Sciatic nerve (tissue), 2 donors: ENCODE measurements at regions not wholly inside any gene's neighbourhood (a gene's known extent, or its start where the extent isn't known, plus 50 kb on each side); places are given as distances from the start of the nearest gene placed in this dataset.
"Not testable (repeated sequence)": the region's sequence is repeated elsewhere in the genome, so short reads cannot be mapped to it uniquely, and the experiment has no call there.

Experiments
- ATAC-seq: fragments of 200-7000 bp; cut with Tn5 transposase; one replicate; pipeline ENCODE4 v1.9.1; 2020; ENCODE audit warnings: mild to moderate bottlenecking, moderate library complexity
- DNase-seq: peaks from one replicate; pipeline ENCODE4 v3.0.0-alpha.2; 2020; ENCODE audit warnings: low spot score
- intact Hi-C: fragments of 100-400 bp; cut with DNase I; formaldehyde crosslinking; loops from one replicate; pipeline ENCODE4 v1.14.2; 2022
- donor health status: DM: no; HTN: no; CAD: no.
- donor health status: DM: no; HTN: no; CAD: no.

GRCh38 chr4:147136310-147136709 lies 190.6 kb upstream of the TTC29 start:
- peak; percentile 68 for ATAC-seq
- no peak for DNase-seq
- intact Hi-C loops, result no loop called here

- intact Hi-C loops, result no loop called here
- DNase-seq (no peak), ATAC-seq (peak; percentile 52)
These were observed 191.1 kb upstream of the TTC29 start for GRCh38 chr4:147136751-147137150.

GRCh38 chr4:147137280-147137679 lies 191.6 kb upstream of the TTC29 start:
- DNase-seq (no peak), ATAC-seq (no peak)
- intact Hi-C loops, result no loop called here

- DNase-seq, result no peak
- no peak for ATAC-seq
- intact Hi-C loops, result no loop called here
These were observed 192.5 kb upstream of the TTC29 start for GRCh38 chr4:147138171-147138570.

- intact Hi-C loops, result no loop called here
- ATAC-seq (no peak), DNase-seq (no peak)
These were observed 194.0 kb upstream of the TTC29 start for GRCh38 chr4:147139455-147140198.

- DNase-seq (no peak), ATAC-seq (no peak)
- intact Hi-C loops, result no loop called here
These were observed 206.1 kb upstream of the TTC29 start for GRCh38 chr4:147151763-147152162.

GRCh38 chr4:147157860-147158701 lies 212.4 kb upstream of the TTC29 start:
- intact Hi-C loops, result no loop called here
- no peak for DNase-seq
- peak; percentile 76 for ATAC-seq

- DNase-seq (no peak), ATAC-seq (peak; percentile 69)
- intact Hi-C loops, result no loop called here
These were observed 215.3 kb upstream of the TTC29 start for GRCh38 chr4:147160908-147161513.

- ATAC-seq (no peak), DNase-seq (no peak)
- intact Hi-C loops, result no loop called here
These were observed 217.6 kb upstream of the TTC29 start for GRCh38 chr4:147163311-147163710.

GRCh38 chr4:147168200-147168599 lies 222.5 kb upstream of the TTC29 start:
- intact Hi-C loops, ATAC-seq, DNase-seq: not testable (repeated sequence)

- ATAC-seq, result no peak
- no peak for DNase-seq
- intact Hi-C loops, result no loop called here
These were observed 227.7 kb upstream of the TTC29 start for GRCh38 chr4:147173322-147173721.

GRCh38 chr4:147173797-147174432 lies 228.3 kb upstream of the TTC29 start:
- intact Hi-C loops, result no loop called here
- ATAC-seq (no peak), DNase-seq (no peak)

GRCh38 chr4:147174591-147174990 lies 228.9 kb upstream of the TTC29 start:
- ATAC-seq, result no peak
- no peak for DNase-seq
- intact Hi-C loops, result no loop called here

- no peak for ATAC-seq
- intact Hi-C loops, result no loop called here
- no peak for DNase-seq
These were observed 229.9 kb upstream of the TTC29 start for GRCh38 chr4:147175460-147176025.

- ATAC-seq (no peak), DNase-seq (no peak)
- intact Hi-C loops, result no loop called here
These were observed 236.4 kb upstream of the TTC29 start for GRCh38 chr4:147182041-147182440.

GRCh38 chr4:147192679-147193078 lies 247.0 kb upstream of the TTC29 start:
- no peak for ATAC-seq
- no peak for DNase-seq
- intact Hi-C loops, result no loop called here

GRCh38 chr4:147194114-147194513 lies 248.4 kb upstream of the TTC29 start:
- intact Hi-C loops, result no loop called here
- ATAC-seq (no peak), DNase-seq (no peak)

GRCh38 chr4:147194604-147195003 lies 248.9 kb upstream of the TTC29 start:
- intact Hi-C loops, result no loop called here
- ATAC-seq (no peak), DNase-seq (no peak)

- DNase-seq (no peak), ATAC-seq (no peak)
- intact Hi-C loops, result no loop called here
These were observed 249.7 kb upstream of the TTC29 start for GRCh38 chr4:147195386-147195785.
